Mammary epithelial cell (primary cell): ENCODE measurements at regions not wholly inside any gene's neighbourhood (a gene's known extent, or its start where the extent isn't known, plus 50 kb on each side); places are given as distances from the start of the nearest gene placed in this dataset.
"Not testable (repeated sequence)": the region's sequence is repeated elsewhere in the genome, so short reads cannot be mapped to it uniquely, and the experiment has no call there.

Experiments used
- EZH2 ChIP-seq: IDR thresholded peaks from 2 replicates; pipeline ENCODE4 v1.6.1; 2012; ENCODE audit warnings: low read length, inconsistent platforms, borderline replicate concordance
- TF ChIP-seq, protein P1 (sequence below), 2 donors: IDR thresholded peaks in 1 of 2; conservative IDR thresholded peaks in 1 of 2; 2 replicates each; pipeline ENCODE4 v1.5.1; 2011 to 2012; ENCODE audit warnings: inconsistent platforms in 2 of 2, low read length in 2 of 2, mild to moderate bottlenecking in 2 of 2, control low read depth in 1 of 2, low read depth in 1 of 2; ENCODE audit not compliant: insufficient read depth in 1 of 2; ENCODE audit errors: extremely low read depth in 1 of 2

DNA sequence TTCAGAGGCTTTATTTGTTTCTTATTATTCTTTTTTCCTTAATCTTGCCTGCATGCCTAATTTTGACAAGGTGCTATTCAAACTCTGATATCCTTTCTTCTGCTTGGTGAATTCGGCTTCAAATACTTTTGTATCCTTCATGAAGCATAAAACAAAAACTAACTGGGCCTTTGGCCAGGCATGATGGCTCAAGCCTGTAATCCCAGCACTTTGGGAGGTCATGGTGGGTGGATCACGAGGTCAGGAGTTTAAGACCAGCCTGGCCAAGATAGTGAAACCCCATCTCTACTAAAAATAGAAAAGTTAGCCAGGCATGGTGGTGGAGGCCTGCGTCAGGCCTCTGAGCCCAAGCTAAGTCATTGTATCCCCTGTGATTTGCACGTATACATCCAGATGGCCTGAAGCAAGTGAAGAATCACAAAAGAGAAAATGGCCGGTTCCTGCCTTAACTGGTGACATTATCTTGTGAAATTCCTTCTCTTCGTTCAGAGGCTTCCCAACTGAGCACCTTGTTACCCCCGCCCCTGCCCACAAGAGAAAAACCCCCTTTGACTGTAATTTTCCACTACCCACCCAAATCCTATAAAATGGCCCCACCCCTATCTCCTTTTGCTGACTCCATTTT lies 191.9 kb downstream of the ZNF486 start:
- TF ChIP-seq, protein P1, sequence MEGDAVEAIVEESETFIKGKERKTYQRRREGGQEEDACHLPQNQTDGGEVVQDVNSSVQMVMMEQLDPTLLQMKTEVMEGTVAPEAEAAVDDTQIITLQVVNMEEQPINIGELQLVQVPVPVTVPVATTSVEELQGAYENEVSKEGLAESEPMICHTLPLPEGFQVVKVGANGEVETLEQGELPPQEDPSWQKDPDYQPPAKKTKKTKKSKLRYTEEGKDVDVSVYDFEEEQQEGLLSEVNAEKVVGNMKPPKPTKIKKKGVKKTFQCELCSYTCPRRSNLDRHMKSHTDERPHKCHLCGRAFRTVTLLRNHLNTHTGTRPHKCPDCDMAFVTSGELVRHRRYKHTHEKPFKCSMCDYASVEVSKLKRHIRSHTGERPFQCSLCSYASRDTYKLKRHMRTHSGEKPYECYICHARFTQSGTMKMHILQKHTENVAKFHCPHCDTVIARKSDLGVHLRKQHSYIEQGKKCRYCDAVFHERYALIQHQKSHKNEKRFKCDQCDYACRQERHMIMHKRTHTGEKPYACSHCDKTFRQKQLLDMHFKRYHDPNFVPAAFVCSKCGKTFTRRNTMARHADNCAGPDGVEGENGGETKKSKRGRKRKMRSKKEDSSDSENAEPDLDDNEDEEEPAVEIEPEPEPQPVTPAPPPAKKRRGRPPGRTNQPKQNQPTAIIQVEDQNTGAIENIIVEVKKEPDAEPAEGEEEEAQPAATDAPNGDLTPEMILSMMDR (conservative IDR thresholded peaks at IDR 0.05 in 1 of 2, IDR thresholded peaks at IDR 0.05 in 1 of 2; ENCODE audit: extremely low read depth in 1 of 2, insufficient read depth in 1 of 2, low read depth in 1 of 2, low read length in 2 of 2) = not testable (repeated sequence)
- TF ChIP-seq EZH2 = not testable (repeated sequence)
